ENCODE measurements at regions not wholly inside any gene's neighbourhood (a gene's known extent, or its start where the extent isn't known, plus 50 kb on each side); places are given as distances from the start of the nearest gene placed in this dataset.

DNA sequence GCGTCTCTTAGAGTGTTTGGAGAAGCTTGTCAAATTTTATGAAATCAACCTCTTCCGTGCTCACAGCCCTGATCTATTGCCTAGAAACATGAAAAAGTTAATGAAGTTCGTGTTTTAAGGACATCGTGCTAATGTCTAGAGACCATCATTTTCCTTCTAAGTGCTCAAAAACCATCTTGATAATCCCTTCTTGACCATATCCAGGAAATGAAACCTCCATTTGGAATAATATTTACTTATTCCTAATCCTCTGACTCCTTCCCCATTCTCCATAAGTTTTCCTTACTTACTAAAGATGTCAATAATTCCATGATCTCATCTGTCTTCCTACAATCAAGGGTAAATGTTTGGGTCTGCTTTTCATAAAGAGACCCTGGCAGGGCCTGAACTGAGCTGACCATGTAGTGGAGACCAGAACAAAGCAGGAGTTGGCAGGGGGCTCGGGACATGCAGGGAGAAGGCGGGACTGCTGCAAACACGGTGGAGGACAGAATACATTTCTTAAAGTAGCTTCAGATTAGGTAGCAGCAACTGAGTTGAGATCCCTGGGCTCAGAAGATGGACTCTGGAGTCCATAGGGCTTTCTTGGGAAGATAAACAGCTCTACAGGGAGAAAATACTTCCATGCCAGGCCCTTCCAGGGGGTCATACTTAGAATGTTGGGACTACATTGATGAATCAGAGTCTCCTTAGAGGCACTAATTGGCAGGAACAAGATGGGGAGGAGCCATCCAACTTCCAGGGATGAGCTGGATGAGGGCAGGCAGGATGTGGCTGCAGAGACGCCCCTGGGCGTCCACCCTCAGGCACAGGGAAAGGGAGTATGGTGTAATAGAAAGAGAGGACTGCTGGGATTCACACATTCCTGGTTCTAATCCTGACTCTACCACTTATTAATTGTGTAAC lies 100.7 kb downstream of the RIN2 start:
- no peak overlapping the region for H3K4me3 ChIP-seq (ENCODE audit: low read depth, low read length)
- no peak for DNase-seq (ENCODE audit: low read depth)
- no peak for TF ChIP-seq CTCF (conservative IDR thresholded peaks at IDR 0.05; ENCODE audit: low read depth, low read length)

DNA sequence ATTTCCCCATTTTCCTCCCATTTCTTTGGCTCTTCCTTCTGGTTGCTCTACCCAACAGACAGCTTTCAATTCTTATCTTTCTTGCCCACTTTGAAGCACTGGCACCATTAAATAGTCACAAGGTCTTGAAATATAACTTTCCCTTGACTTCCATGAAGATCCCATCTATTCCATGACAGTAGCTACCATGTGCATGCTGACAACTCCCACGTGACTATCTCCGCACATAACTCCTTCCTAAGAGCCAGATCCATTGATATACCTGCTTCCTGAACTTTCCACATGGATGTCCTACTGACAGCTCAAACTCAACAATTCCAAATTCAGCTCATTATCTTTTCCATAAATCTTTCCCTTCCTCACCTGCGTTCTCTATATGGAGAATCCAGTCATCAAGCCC lies 101.4 kb downstream of the RIN2 start:
- DNase-seq (ENCODE audit: low read depth), result no peak
- H3K4me3 ChIP-seq (ENCODE audit: low read depth, low read length), result no peak overlapping the region
- no peak for TF ChIP-seq CTCF (conservative IDR thresholded peaks at IDR 0.05; ENCODE audit: low read depth, low read length)

- H3K4me3 ChIP-seq (ENCODE audit: low read depth, low read length), result no peak overlapping the region
- DNase-seq (ENCODE audit: low read depth), result no peak
- no peak for TF ChIP-seq CTCF (conservative IDR thresholded peaks at IDR 0.05; ENCODE audit: low read depth, low read length)
Observed at GRCh38 chr20:19860737-19861136, 102.7 kb downstream of the RIN2 start.

- TF ChIP-seq CTCF (conservative IDR thresholded peaks at IDR 0.05; ENCODE audit: low read depth, low read length), result no peak
- DNase-seq (ENCODE audit: low read depth), result no peak
- no peak overlapping the region for H3K4me3 ChIP-seq (ENCODE audit: low read depth, low read length)
Observed at GRCh38 chr20:19861147-19861759, 103.2 kb downstream of the RIN2 start.

GRCh38 chr20:19864130-19864529 lies 106.1 kb downstream of the RIN2 start:
- TF ChIP-seq CTCF (conservative IDR thresholded peaks at IDR 0.05; ENCODE audit: low read depth, low read length), result no peak
- H3K4me3 ChIP-seq (ENCODE audit: low read depth, low read length), result no peak overlapping the region
- no peak for DNase-seq (ENCODE audit: low read depth)

DNA sequence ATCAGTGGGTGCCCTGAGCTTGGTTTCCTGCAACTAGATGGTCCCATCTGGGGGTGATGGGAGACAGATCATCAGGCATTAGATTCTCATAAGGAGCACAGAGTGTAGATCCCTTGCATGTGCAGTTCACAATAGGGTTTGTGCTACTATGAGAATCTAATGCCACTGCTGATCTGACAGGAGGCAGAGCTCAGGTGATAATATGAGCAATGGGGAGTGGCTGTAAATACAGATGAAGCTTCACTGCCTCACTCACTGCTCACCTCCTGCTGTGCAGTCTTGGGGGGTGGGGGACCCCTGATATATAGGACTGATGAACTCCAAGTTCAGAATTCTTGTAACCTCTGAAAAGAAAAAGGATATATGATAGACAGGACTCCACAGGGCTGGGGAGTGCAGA lies 108.0 kb downstream of the RIN2 start:
- DNase-seq (ENCODE audit: low read depth), result no peak
- no peak for TF ChIP-seq CTCF (conservative IDR thresholded peaks at IDR 0.05; ENCODE audit: low read depth, low read length)
- H3K4me3 ChIP-seq (ENCODE audit: low read depth, low read length), result no peak overlapping the region
